Erythroblast (primary cell): ENCODE measurements at regions not wholly inside any gene's neighbourhood (a gene's known extent, or its start where the extent isn't known, plus 50 kb on each side); places are given as distances from the start of the nearest gene placed in this dataset.

Experiments
- GATA1 ChIP-seq: IDR thresholded peaks from 2 replicates; pipeline ENCODE4 v1.6.1; 2011; ENCODE audit warnings: low read depth, mild to moderate bottlenecking, control low read depth, low read length, moderate library complexity
- POLR2A ChIP-seq: IDR thresholded peaks from 2 replicates; pipeline ENCODE4 v1.6.1; 2011; ENCODE audit warnings: mild to moderate bottlenecking, low read length

GRCh38 chr12:24415934-24416333 lies 466.5 kb upstream of the SOX5 start:
- TF ChIP-seq POLR2A (no peak), GATA1 (no peak)
